Activated CD4-positive, alpha-beta T cell treated with anti-CD3 and anti-CD28 coated beads for 24 hours (primary cell): ENCODE measurements at regions not wholly inside any gene's neighbourhood (a gene's known extent, or its start where the extent isn't known, plus 50 kb on each side); places are given as distances from the start of the nearest gene placed in this dataset.
A peak's percentile ranks its signal among the peaks of the same experiment; 100 is the strongest.
"Not testable (repeated sequence)": the region's sequence is repeated elsewhere in the genome, so short reads cannot be mapped to it uniquely, and the experiment has no call there.

ENCODE experiments used
- DNase-seq, 2 donors: peaks; one replicate each; pipeline ENCODE4 v3.0.0-alpha.2; 2020; ENCODE audit warnings: low read depth in 2 of 2

DNA sequence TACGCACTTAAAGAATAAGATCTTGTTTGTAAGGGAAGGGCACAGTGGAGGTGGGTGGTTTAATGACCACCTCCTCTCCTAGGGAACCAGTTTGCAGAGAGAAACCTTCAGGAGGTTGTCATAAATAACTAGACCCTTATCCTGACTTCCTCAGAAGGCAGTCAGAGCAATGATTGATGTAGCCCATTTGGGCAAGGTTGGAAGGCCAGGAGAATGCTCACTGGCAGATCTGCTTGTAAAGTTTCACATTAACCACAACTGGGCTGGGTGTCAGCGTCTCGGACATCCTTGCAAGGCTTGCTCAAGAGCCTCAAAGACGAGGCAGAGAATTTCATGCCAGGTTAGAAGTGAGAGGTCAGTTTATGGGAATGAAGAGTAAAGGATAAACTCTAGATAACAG, 87.6 kb upstream of the TRABD2B start:
- DNase-seq = no peak

- no peak for DNase-seq
Observed at GRCh38 chr1:48082271-48082962, 85.2 kb upstream of the TRABD2B start.

GRCh38 chr1:48080331-48081255, 83.4 kb upstream of the TRABD2B start:
- DNase-seq = no peak

DNA sequence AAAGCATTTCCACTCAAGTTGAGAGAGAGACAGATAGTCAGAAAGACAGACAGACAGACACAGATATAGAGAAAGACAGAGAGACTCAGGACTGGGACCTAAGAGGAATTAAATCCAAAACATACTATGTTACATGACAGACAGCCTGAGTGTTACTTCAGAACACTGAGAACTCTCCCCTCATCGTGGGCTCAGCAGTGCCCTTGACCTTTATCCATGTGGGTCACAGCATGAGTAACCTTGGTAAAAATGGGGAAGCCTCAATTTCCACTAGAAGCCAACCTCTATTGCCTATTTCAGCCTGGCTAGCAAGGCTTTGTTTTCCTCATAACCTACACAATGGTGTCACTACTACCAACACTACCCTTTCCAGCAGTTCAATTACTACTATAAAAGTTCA, 81.9 kb upstream of the TRABD2B start:
- DNase-seq = no peak

GRCh38 chr1:48077795-48078222, 80.6 kb upstream of the TRABD2B start:
- no peak for DNase-seq

- no peak for DNase-seq
Observed at GRCh38 chr1:48076017-48076416, 78.8 kb upstream of the TRABD2B start.

DNA sequence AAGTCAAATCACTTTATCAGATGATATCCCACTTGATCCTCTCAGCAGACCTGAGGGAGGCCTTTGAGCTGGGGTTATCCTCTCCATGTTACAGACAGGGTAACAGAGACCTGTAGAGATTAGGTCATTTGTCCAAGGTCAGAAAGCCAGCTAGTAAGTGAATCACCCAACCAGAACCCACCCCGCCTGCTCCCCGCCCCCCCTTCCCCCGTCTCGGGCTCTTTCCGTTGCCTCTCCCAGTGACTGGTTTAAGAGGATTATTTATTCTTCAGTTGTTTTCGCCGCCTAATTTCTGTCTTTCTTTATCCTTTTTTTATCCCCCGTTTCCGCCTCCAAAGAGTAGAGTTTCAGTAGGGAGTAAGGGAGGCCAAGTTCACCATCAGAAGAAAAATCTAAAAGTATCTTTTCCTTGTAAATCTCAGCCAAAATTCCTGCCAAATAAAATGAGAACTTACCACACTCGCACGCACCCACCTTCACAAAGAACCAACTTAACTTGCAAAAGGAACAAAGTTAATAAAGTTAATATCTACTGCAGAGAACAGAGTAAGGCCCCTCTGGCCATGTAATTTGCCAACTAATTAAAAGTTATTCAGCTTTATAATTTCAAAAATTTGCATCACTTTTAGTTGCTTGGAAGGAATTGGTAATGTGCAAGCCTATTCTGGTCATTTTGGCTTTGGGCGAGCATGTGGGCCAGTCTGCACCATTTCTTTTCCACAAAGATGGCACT, 76.8 kb upstream of the TRABD2B start:
- DNase-seq = no peak

GRCh38 chr1:48071513-48071912, 74.3 kb upstream of the TRABD2B start:
- no peak for DNase-seq

- DNase-seq = no peak
Observed at GRCh38 chr1:48070396-48070750, 73.2 kb upstream of the TRABD2B start.

DNA sequence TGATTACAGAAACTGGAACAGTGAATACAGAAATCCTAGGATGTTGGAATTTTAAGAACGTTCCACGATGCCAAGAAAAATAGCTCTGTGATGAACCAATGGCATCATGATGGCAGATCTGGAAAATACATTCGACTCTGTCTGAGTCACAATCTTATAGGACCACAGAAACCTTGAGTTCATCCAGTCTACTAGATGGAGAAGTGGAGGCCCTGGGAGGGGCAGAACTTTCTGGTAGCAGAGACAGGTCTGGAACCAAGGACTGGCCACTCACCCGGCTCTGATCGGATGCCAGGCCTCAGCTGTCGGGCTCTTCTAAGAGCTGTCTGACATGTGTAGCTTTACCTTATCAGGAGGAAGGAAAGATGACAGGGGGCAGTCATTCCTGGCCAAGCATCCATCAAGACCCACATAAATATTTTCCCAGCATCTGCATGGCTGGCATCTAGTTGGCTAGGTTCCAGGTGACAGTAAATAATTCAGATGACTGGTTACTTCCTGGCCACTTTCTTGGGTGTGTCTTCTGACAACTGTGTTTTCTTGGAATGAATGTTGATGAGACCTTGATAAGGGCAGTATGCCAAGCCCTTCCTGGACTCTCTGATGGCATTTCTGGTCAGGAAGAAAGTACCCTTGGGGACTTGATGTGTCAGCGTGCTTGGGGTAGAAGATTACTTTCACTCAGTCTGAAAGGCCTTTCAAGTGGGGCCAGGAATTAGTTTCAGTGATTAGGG, 72.6 kb upstream of the TRABD2B start:
- no peak for DNase-seq

DNA sequence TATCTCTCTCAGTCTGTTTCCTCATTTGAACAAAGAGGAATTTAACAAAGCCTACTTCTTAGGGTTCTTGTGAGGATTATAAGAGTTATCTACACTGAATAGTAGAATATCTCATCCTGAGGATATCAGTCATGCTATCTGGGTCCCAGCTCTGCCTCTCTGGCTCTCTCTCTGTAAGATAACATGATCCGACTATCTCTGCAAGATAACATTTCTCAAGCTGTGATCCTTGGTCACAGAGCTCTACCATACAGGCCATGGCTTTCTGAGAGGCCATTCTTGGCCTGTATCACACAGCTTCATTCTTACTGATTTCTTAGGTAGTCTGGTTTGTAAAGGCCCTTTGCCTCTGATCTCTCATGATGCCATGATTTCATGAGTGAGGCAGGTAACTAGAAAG, 71.0 kb upstream of the TRABD2B start:
- no peak for DNase-seq

- DNase-seq = no peak
Observed at GRCh38 chr1:48066936-48067335, 69.8 kb upstream of the TRABD2B start.

- DNase-seq = not testable (repeated sequence)
Observed at GRCh38 chr1:48064693-48065092, 67.5 kb upstream of the TRABD2B start.

DNA sequence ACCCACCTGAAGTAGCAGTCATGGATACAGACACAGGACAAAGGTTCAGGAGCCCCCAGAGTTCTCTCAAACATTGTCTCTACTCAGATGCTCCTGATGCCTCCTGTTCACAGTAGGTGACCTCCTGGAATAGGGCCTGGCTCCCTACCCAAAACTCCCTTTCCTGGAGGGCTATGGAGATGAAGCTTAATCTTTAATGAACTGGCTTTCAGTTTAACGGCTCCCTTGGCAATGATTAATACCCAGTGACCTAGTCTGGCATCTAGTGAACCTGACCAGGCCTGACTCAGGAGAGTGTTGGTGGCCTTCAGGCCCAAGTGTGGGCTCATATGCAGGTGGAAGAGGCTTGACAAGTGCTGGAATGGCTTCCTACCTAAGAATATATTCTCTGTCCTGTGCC, 65.2 kb upstream of the TRABD2B start:
- DNase-seq = no peak

DNA sequence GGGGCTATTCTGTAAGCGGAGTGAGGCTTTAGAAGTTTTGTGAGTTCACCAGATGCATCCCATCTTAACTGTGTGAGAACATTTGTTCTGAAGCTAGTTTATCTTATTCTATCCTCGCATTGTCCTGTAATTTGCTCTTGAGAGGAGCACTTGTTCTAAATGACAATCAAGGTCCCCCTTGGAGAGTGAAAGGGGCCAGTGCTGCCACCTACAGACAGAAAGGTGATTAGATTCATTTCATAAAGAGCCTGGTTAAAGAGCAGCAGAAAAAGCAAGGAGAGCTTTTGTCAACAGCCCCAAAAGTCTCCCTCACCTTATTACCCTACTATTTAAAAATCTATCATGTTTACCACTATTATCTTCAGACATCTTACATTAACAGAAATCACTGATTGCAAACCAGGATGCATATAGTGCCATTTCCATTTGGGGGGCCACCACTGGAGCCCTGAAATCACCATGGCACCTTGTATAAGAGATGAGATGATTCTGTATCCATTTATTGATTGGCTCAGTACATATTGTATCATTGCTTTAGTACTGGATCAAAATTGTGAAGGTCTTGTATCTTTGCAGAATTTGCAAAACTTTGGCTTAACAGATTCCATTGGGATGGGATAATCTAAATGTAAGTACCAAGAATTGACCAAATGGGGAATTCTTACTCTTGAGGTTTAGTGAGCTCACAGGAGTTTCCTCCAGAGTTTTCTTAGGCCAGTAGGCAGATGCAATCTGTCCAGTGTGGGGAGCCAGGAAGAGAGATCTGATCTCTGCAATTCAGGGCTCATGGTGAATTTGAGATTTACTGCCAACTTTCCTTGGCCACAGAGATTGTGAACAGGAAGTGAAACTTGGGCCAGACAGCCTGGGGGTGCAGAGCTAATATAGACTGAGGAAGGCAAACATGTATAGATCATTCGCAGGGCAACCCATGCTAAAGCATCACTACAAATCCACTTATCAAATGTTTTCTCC, 64.3 kb upstream of the TRABD2B start:
- DNase-seq = peak in 1 of 2 donors; percentile 1

- no peak for DNase-seq
Observed at GRCh38 chr1:48059289-48059688, 62.1 kb upstream of the TRABD2B start.

GRCh38 chr1:48058135-48059025, 61.2 kb upstream of the TRABD2B start:
- DNase-seq = no peak

- no peak for DNase-seq
Observed at GRCh38 chr1:48057249-48057648, 60.1 kb upstream of the TRABD2B start.
